ENCODE measurements at regions not wholly inside any gene's neighbourhood (a gene's known extent, or its start where the extent isn't known, plus 50 kb on each side); places are given as distances from the start of the nearest gene placed in this dataset.

DNA sequence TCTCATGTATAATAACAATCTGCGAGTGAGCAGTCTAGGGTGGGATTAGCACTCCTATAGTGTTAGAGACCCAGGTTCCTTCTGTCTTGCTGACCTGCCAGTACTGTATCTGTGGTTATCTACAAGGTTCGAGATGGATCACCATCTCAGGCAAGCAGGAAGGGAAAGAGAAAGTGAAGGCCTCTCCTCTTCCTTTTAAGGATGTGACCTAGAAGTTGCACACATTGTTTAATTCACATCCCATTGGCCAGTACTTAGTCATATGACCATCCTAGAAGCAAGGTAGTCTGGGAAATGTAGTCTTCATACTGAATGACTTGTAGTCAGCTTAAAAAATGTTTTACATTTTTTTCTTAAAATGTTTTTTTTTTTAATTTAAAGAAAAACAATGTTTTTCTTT is 168.6 kb downstream of the CARTPT start:
- H3K9me3 ChIP-seq (replicated peaks) = no peaks in the 10 kb centered on the region
- H3K4me3 ChIP-seq = no peak overlapping the region
- peak in 1 of 2 experiments; percentile 66 for DNase-seq (ENCODE audit: low read depth in 1 of 2, low spot score in 2 of 2)
- H3K36me3 ChIP-seq = no peaks in the 10 kb centered on the region
- H3K4me1 ChIP-seq (replicated peaks) = peaks cover 38% of the 10 kb centered on the region
- no peaks in the 10 kb centered on the region for H3K27me3 ChIP-seq (replicated peaks)
- H3K27ac ChIP-seq = peak overlapping the region; percentile 24; the same call in 1 of the 2 replicates

DNA sequence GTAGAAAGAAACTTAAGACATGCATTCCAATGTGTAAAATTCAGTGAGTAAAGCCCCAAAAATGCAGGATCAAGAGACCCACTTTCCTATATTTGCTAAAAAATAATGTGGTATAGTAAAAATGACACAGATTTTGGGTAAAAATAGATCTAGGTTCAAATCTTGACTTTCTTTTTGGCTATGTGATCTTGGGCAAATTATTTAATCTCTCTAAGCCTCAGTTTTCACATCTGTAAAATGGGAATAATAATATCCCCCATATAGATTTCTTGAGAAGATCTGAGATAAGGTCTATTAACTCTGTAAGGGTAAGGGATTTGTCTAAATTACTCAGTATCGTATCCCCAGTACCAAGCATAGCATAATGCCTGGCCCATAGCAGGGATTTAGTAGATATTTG is 172.3 kb downstream of the CARTPT start:
- H3K9me3 ChIP-seq (replicated peaks) = no peaks in the 10 kb centered on the region
- H3K27ac ChIP-seq = no peak overlapping the region
- H3K4me3 ChIP-seq = no peak overlapping the region
- no peaks in the 10 kb centered on the region for H3K36me3 ChIP-seq
- no peak for DNase-seq (ENCODE audit: low read depth in 1 of 2, low spot score in 2 of 2)
- H3K27me3 ChIP-seq (replicated peaks) = no peaks in the 10 kb centered on the region
- peaks cover 16% of the 10 kb centered on the region for H3K4me1 ChIP-seq (replicated peaks)

- Histone ChIP-seq H3K9me3 (replicated peaks) (no peaks in the 10 kb centered on the region), H3K4me3 (no peak overlapping the region), H3K27ac (no peak overlapping the region), H3K36me3 (no peaks in the 10 kb centered on the region), H3K4me1 (replicated peaks) (peaks cover 16% of the 10 kb centered on the region), H3K27me3 (replicated peaks) (no peaks in the 10 kb centered on the region)
- DNase-seq (ENCODE audit: low read depth in 1 of 2, low spot score in 2 of 2) = peak; percentile 48 to 58
Measured at GRCh38 chr5:71891856-71892255, 172.8 kb downstream of the CARTPT start.

DNA sequence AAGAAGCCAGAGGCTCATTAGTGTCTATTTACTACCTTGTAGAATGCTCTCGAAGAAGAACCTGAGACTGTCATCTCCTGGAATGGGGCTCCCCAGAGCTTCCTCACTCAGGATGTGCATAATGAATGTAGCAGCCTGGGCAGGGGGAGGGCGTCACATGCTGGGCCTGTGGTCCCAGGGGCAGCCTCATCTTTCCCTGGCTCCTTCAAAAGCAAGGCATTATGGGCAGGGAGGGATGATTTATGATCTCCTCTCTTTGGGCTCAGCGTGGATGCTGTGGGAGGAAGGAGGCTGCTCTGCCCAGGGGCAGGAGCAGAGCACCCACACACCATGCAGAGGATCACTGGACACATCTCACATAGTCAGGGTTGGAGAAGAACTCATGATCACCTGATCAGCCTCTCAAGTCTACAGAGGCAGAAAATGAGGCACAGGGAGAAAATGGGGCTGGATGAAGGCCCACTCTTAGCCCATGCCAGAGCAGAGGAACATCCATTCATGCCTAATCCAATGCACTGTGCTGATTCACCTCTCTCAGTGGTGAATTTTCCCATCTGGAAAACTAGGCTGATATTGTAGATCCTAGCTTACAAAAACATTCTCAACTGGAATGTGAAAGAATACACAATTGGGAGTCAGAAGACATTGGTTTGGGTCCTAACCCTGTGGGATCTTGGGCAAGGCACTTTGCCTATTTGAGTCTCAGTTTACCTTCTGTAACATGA is 173.7 kb downstream of the CARTPT start:
- DNase-seq (ENCODE audit: low read depth in 1 of 2, low spot score in 2 of 2) = no peak
- Histone ChIP-seq H3K4me3 (no peak overlapping the region), H3K27me3 (replicated peaks) (no peaks in the 10 kb centered on the region), H3K27ac (no peak overlapping the region), H3K4me1 (replicated peaks) (peaks cover 10% of the 10 kb centered on the region), H3K36me3 (no peaks in the 10 kb centered on the region), H3K9me3 (replicated peaks) (no peaks in the 10 kb centered on the region)

GRCh38 chr5:71893451-71893850 is 174.4 kb downstream of the CARTPT start:
- Histone ChIP-seq H3K9me3 (replicated peaks) (no peaks in the 10 kb centered on the region), H3K4me3 (no peak overlapping the region), H3K27me3 (replicated peaks) (no peaks in the 10 kb centered on the region), H3K36me3 (no peaks in the 10 kb centered on the region), H3K4me1 (replicated peaks) (peaks cover 10% of the 10 kb centered on the region), H3K27ac (no peak overlapping the region)
- DNase-seq (ENCODE audit: low read depth in 1 of 2, low spot score in 2 of 2) = no peak

DNA sequence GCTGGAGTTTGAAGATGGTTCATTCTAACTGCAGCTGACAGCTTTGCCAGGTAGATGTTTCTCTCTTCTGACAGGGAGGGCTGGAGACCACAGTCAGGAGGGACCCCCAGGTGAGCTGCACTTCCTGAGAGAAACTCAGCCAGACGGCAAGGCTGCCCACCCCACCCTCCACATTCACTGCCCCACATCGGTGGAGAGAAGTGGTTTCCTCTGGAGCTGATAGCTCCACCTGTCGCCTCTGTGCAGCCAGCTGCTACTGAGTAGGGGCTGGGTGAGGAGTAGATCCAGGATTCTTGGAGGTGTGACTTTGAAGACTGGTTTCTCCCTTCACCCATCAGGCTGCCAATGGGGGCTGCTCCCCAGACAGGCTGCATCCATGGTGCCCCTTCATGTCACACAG is 175.0 kb downstream of the CARTPT start:
- no peaks in the 10 kb centered on the region for H3K36me3 ChIP-seq
- peaks cover 10% of the 10 kb centered on the region for H3K4me1 ChIP-seq (replicated peaks)
- no peak overlapping the region for H3K4me3 ChIP-seq
- no peaks in the 10 kb centered on the region for H3K27me3 ChIP-seq (replicated peaks)
- no peaks in the 10 kb centered on the region for H3K9me3 ChIP-seq (replicated peaks)
- H3K27ac ChIP-seq = no peak overlapping the region
- no peak for DNase-seq (ENCODE audit: low read depth in 1 of 2, low spot score in 2 of 2)

- H3K9me3 ChIP-seq (replicated peaks) = no peaks in the 10 kb centered on the region
- H3K4me3 ChIP-seq = no peak overlapping the region
- no peak for DNase-seq (ENCODE audit: low read depth in 1 of 2, low spot score in 2 of 2)
- H3K36me3 ChIP-seq = no peaks in the 10 kb centered on the region
- no peak overlapping the region for H3K27ac ChIP-seq
- H3K4me1 ChIP-seq (replicated peaks) = peaks cover 10% of the 10 kb centered on the region
- no peaks in the 10 kb centered on the region for H3K27me3 ChIP-seq (replicated peaks)
Measured at GRCh38 chr5:71895546-71895945, 176.5 kb downstream of the CARTPT start.

DNA sequence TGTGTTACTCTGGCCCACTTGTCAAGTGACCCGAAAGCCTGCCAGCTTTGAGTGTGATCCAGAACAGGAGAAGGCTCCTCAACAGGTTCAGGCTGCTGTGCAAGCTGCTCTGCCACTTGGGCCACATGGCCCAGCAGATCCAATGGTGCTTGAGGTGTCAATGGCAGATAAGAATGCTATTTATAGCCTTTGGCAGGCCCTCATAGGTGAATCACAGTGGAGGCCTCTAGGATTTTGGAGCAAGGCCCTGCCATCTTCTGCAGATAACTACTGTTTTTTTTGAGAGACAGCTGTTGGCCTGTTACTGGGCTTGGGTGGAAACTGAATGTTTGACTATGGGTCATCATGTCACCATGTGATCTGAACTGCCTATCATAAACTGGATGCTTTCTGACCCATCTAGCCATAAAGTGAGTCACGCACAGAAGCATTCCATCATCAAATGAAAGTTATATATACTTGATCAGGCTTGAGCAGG is 180.8 kb downstream of the CARTPT start:
- Histone ChIP-seq H3K27ac (no peak overlapping the region), H3K4me3 (no peak overlapping the region), H3K27me3 (replicated peaks) (no peaks in the 10 kb centered on the region), H3K9me3 (replicated peaks) (no peaks in the 10 kb centered on the region), H3K4me1 (replicated peaks) (no peaks in the 10 kb centered on the region), H3K36me3 (no peaks in the 10 kb centered on the region)
- DNase-seq (ENCODE audit: low read depth in 1 of 2, low spot score in 2 of 2) = no peak

GRCh38 chr5:71903808-71904207 is 184.7 kb downstream of the CARTPT start:
- Histone ChIP-seq H3K4me3 (no peak overlapping the region), H3K27ac (no peak overlapping the region), H3K9me3 (replicated peaks) (0 out of 2 replicates have a peak, but pooled peaks cover 4% of the 10 kb centered on the region)

DNA sequence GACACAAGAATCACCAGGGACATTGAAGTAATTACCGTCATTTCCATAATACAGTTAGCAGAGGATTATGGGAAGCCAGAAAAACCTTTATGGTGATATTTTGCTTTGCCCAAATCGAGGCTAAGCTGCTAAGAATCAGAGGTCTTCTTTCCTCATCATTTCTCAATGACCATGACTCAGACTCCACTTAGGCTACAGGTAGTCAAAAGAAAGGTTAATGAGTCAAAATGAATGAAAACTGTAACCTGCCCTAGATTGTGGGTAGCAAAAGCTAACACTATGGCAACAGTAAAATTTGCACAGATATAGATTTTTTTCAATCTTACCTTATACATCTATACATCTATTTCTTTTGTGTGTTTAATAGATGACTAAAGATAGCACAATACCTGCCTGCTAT is 185.8 kb downstream of the CARTPT start:
- H3K9me3 ChIP-seq (replicated peaks) = 0 out of 2 replicates have a peak, but pooled peaks cover 4% of the 10 kb centered on the region
- peaks cover 17% of the 10 kb centered on the region for H3K4me1 ChIP-seq (replicated peaks)
- no peak for DNase-seq (ENCODE audit: low read depth in 1 of 2, low spot score in 2 of 2)
- H3K27me3 ChIP-seq (replicated peaks) = no peaks in the 10 kb centered on the region
- no peak overlapping the region for H3K27ac ChIP-seq
- no peak overlapping the region for H3K4me3 ChIP-seq
- H3K36me3 ChIP-seq = no peaks in the 10 kb centered on the region

More at GRCh38 chr5:71903808-71904207, 184.7 kb downstream of the CARTPT start:
- no peaks in the 10 kb centered on the region for H3K36me3 ChIP-seq
- peaks cover 17% of the 10 kb centered on the region for H3K4me1 ChIP-seq (replicated peaks)
- no peaks in the 10 kb centered on the region for H3K27me3 ChIP-seq (replicated peaks)
- DNase-seq (ENCODE audit: low read depth in 1 of 2, low spot score in 2 of 2) = no peak

DNA sequence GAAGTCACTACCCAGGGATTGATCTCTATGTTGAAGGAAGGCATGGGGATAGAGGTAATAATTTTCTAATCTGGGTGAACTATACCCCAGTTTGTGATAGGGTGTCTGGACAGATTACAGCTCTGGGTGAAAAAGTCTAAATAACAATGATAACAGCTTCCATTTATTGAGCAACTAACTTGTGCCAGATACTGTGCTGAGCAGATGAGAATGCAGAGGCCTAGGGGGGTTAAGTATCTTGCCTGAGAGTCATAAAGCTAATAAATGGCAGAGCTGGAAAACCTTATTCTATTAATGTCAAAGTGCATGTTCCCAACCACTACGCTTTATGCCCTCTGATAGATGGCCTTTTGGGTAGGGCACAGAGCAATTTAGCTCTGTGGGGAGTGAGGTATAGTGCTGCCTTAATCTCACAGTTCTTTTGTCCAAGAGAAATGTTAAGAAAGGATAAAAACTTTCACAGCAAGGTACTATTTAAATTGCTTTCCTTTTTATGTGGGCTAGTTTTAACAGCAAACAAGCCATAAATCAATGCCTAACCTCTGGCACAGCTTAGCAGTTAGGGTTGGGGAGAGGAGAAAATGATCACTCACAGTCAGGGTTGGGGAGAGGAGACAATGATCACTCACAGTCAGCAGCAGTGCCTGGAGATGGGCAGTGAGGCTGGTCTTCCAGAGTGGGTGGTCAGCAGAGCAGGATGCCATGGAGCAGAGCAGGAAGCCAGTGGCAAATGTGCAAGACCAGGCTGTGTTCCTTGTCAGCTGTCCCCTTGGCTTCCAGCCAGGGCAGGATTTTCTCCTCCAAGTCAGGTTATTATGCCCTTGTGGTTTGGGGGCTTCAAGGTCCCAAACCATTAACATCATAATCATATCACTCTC is 187.0 kb downstream of the CARTPT start:
- Histone ChIP-seq H3K9me3 (replicated peaks) (0 out of 2 replicates have a peak, but pooled peaks cover 4% of the 10 kb centered on the region), H3K27ac (no peak overlapping the region), H3K36me3 (no peaks in the 10 kb centered on the region), H3K27me3 (replicated peaks) (no peaks in the 10 kb centered on the region), H3K4me1 (replicated peaks) (peaks cover 27% of the 10 kb centered on the region), H3K4me3 (no peak overlapping the region)
- DNase-seq (ENCODE audit: low read depth in 1 of 2, low spot score in 2 of 2) = no peak

- Histone ChIP-seq H3K27me3 (replicated peaks) (no peaks in the 10 kb centered on the region), H3K9me3 (replicated peaks) (0 out of 2 replicates have a peak, but pooled peaks cover 4% of the 10 kb centered on the region), H3K4me3 (no peak overlapping the region), H3K36me3 (no peaks in the 10 kb centered on the region), H3K4me1 (replicated peaks) (peaks cover 29% of the 10 kb centered on the region), H3K27ac (no peak overlapping the region)
- peak in 1 of 2 experiments; percentile 10 for DNase-seq (ENCODE audit: low read depth in 1 of 2, low spot score in 2 of 2)
Measured at GRCh38 chr5:71907001-71907588, 188.0 kb downstream of the CARTPT start.

DNA sequence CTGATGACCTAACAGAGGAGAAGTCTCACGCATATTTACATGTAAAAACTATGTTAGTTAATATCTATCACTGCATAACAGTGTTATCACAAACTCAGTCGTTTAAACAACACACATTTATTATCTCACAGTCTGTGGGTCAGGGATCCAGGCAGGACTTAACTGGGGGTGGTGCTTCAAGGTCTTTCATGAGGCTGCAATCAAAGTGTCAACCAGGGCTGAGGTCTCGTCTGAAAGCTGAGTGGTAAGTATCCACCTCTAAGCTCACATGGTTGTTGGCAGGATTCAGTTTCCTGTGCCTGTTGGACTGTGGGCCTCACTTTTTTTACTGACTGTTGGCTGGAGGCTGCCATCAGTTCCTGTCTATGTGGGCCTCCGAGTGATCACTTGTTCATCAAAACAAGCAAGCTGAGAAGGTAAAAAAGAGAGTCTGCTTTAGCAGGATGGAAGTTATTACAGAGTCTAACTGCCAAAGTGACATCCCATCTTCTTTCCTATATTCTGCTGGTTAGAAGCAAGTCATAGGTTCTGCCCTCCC is 188.6 kb downstream of the CARTPT start:
- DNase-seq (ENCODE audit: low read depth in 1 of 2, low spot score in 2 of 2) = no peak
- Histone ChIP-seq H3K27me3 (replicated peaks) (no peaks in the 10 kb centered on the region), H3K4me3 (no peak overlapping the region), H3K27ac (no peak overlapping the region), H3K4me1 (replicated peaks) (peaks cover 29% of the 10 kb centered on the region), H3K36me3 (no peaks in the 10 kb centered on the region), H3K9me3 (replicated peaks) (0 out of 2 replicates have a peak, but pooled peaks cover 4% of the 10 kb centered on the region)
